ENCODE measurements at regions not wholly inside any gene's neighbourhood (a gene's known extent, or its start where the extent isn't known, plus 50 kb on each side); places are given as distances from the start of the nearest gene placed in this dataset.

GRCh38 chr6:163675611-163676010 lies 261.1 kb downstream of the QKI start:
- Histone ChIP-seq H3K27ac (ENCODE audit: extremely low read length, insufficient read depth, low read length) (no peak overlapping the region), H3K27me3 (ENCODE audit: control insufficient read depth in 1 of 2, insufficient read depth in 2 of 2, low read length in 2 of 2) (no peaks in the 10 kb centered on the region), H3K4me1 (ENCODE audit: insufficient read depth, low read length) (no peaks in the 10 kb centered on the region), H3K4me2 (ENCODE audit: low read depth, low read length) (no peak overlapping the region), H4K20me1 (ENCODE audit: insufficient read depth, low read length) (no peaks in the 10 kb centered on the region), H2AFZ (ENCODE audit: low read length) (no peak overlapping the region), H3K9me3 (ENCODE audit: low read length) (no peaks in the 10 kb centered on the region), H3K4me3 (replicated peaks in 1 of 3; ENCODE audit: insufficient read depth in 1 of 3, low read depth in 2 of 3, low read length in 3 of 3) (no peak overlapping the region), H3K36me3 (replicated peaks in 1 of 2; ENCODE audit: control insufficient read depth in 1 of 2, insufficient read depth in 2 of 2, low read length in 2 of 2) (no peaks in the 10 kb centered on the region), H3K9ac (ENCODE audit: insufficient read depth, low read depth, low read length) (no peak overlapping the region), H3K79me2 (ENCODE audit: insufficient read depth, low read length) (no peaks in the 10 kb centered on the region)
- in situ Hi-C loops (cut with HindIII; ENCODE audit: extremely low pct_ligation_motif_present, low pct_unique_long_range_greater_than_20kb) (no loop called here), intact Hi-C loops (cut with micrococcal nuclease; ENCODE audit: unreplicated experiment) (no loop called here)
- FAIRE-seq: no peak
- ChIA-PET POLR2A (no interaction called here), CTCF (ENCODE audit: low intra/inter-chr PET ratio, low total read pairs) (no interaction called here)
- no peak for DNase-seq (ENCODE audit: low spot score)
- TF ChIP-seq EEA1 (CRISPR knock-in tag; IDR thresholded peaks at IDR 0.05; ENCODE audit: borderline replicate concordance): no peak
- no peak for TF ChIP-seq ZNF772 (CRISPR knock-in tag; IDR thresholded peaks at IDR 0.05)
- no peak for TF ChIP-seq BCL6 (CRISPR knock-in tag; IDR thresholded peaks at IDR 0.05)
- TF ChIP-seq TFDP2 (CRISPR knock-in tag; IDR thresholded peaks at IDR 0.05): no peak
- no peak for TF ChIP-seq MLLT10 (CRISPR knock-in tag; IDR thresholded peaks at IDR 0.05)
- no peak for TF ChIP-seq AKAP8 (CRISPR knock-in tag; IDR thresholded peaks at IDR 0.05)
- TF ChIP-seq, protein P1, sequence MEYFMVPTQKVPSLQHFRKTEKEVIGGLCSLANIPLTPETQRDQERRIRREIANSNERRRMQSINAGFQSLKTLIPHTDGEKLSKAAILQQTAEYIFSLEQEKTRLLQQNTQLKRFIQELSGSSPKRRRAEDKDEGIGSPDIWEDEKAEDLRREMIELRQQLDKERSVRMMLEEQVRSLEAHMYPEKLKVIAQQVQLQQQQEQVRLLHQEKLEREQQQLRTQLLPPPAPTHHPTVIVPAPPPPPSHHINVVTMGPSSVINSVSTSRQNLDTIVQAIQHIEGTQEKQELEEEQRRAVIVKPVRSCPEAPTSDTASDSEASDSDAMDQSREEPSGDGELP (IDR thresholded peaks at IDR 0.05; ENCODE audit: borderline replicate concordance, low read depth): no peak
- TF ChIP-seq CCAR2 (optimal IDR thresholded peaks at IDR 0.05; ENCODE audit: low read depth, low read length): no peak
- TF ChIP-seq ZNF850 (CRISPR knock-in tag; conservative IDR thresholded peaks at IDR 0.05): no peak
- TF ChIP-seq PCBP2 (optimal IDR thresholded peaks at IDR 0.05; ENCODE audit: low read depth, low read length, poor library complexity, severe bottlenecking): no peak
- no peak for TF ChIP-seq TCF7L2 (IDR thresholded peaks at IDR 0.05; ENCODE audit: low read depth, low read length)
- TF ChIP-seq ZNF282 (IDR thresholded peaks at IDR 0.05; ENCODE audit: partially characterized antibody): no peak
- TF ChIP-seq, protein P2, sequence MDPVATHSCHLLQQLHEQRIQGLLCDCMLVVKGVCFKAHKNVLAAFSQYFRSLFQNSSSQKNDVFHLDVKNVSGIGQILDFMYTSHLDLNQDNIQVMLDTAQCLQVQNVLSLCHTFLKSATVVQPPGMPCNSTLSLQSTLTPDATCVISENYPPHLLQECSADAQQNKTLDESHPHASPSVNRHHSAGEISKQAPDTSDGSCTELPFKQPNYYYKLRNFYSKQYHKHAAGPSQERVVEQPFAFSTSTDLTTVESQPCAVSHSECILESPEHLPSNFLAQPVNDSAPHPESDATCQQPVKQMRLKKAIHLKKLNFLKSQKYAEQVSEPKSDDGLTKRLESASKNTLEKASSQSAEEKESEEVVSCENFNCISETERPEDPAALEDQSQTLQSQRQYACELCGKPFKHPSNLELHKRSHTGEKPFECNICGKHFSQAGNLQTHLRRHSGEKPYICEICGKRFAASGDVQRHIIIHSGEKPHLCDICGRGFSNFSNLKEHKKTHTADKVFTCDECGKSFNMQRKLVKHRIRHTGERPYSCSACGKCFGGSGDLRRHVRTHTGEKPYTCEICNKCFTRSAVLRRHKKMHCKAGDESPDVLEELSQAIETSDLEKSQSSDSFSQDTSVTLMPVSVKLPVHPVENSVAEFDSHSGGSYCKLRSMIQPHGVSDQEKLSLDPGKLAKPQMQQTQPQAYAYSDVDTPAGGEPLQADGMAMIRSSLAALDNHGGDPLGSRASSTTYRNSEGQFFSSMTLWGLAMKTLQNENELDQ (CRISPR knock-in tag; IDR thresholded peaks at IDR 0.05; ENCODE audit: borderline replicate concordance): no peak
- TF ChIP-seq KDM5A (IDR thresholded peaks at IDR 0.05; ENCODE audit: borderline replicate concordance, low read length): no peak
- no peak for TF ChIP-seq ZNF512 (CRISPR knock-in tag; IDR thresholded peaks at IDR 0.05)
- TF ChIP-seq CBFB (CRISPR knock-in tag; IDR thresholded peaks at IDR 0.05): no peak
- BruUV-seq (replicated peaks): no TSS peak
- ATAC-seq: no peak

Measured in HepG2 (cell line).